HG03025 (cell line): ENCODE measurements at regions not wholly inside any gene's neighbourhood (a gene's known extent, or its start where the extent isn't known, plus 50 kb on each side); places are given as distances from the start of the nearest gene placed in this dataset.

Experiments used
- ATAC-seq: cut with Tn5 transposase; IDR thresholded peaks from one replicate; pipeline ENCODE4 v1.9.1; 2021; ENCODE audit warnings: mild to moderate bottlenecking, moderate library complexity; ENCODE audit not compliant: unreplicated experiment, low FRiP score

- ATAC-seq, result no peak
These were observed 503.8 kb downstream of the INHBA start for GRCh38 chr7:41199136-41199535.

GRCh38 chr7:41198502-41198901, 504.4 kb downstream of the INHBA start:
- ATAC-seq, result no peak

- ATAC-seq, result no peak
These were observed 505.1 kb downstream of the INHBA start for GRCh38 chr7:41197769-41198168.

- ATAC-seq, result no peak
These were observed 509.1 kb downstream of the INHBA start for GRCh38 chr7:41193738-41194282.

DNA sequence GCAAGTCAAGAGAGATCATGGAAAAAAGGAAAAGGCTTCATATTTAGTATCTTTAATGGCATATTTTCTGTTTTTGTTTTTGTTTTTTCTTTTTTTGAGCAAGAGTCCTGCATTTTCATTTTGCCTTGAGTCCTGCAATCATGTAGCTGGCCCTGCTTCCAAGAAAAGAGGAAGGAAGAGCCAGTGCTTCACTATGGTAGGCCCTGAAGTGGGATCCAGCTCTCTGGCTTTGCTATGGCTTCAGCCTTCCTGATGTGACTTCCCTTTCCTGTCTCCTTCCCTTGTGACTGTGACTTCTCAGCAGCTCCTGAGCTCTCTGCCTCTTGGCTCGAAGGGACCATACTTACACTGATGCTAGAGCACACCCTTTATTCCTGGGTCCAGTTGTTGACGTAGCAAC, 512.3 kb downstream of the INHBA start:
- ATAC-seq, result no peak

GRCh38 chr7:41189866-41190265, 513.0 kb downstream of the INHBA start:
- no peak for ATAC-seq

DNA sequence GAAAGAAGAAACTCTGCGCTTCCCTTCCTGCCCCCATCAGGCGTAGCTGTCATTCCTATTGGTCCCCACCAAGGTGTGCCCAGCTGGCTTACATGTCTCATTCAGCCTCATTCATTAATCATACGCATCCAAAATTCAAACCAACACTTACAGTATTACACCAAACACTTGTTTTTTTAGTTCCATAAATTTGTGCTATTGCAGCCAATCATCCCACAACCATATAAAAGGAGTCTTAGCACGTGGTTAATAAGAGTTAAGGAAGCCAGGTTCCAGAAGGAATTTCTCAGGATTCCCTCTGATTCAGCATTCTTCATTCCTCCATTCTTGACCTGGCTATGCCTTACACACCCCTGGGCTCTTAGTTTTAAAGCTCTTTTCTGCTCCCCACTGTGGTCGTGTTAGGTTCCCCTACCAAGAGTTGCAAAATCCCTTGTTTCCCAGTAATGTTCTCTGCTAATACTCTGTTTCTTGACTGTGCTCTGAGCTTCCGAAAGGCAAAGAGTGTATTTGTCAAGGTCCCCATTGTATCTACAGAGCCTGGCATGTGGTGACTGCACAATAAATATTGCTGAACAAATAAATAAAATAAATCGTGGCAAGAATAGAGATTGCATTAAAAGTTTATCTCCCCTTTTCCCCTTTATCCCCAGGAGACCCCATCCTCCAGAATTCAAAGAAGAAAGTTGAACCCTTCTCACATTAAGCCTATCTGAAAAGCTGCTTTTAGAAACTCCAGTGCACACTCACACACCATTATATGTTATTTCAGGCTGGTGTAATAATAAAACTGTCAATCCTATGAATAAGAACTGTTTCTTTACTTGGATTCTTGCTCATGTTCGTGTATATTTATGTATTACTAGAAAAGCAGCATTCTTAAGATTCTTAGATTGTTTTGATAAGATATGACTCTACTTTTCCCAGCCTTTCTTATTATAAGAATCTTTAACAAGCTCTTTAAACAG, 514.4 kb downstream of the INHBA start:
- ATAC-seq, result no peak

DNA sequence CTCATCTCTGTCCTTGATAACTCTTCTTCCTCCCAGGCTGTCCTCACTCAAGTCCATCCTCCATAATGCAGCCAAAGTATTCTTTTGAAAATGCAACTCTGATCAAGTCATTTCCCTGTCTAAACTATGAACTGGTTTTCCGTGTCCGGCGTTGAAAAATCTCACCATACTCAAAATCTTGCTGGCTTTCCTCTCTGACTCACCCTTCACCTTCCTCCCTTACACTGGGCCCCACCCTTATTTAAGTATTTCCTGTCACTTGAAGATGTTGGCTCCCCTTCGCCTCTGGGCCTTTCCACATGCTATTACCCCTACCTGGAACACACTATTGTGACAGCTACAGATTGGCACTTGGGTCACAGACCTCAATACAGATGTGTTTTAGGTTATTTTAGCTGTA, 515.6 kb downstream of the INHBA start:
- ATAC-seq, result no peak

GRCh38 chr7:41185851-41186250, 517.0 kb downstream of the INHBA start:
- no peak for ATAC-seq

DNA sequence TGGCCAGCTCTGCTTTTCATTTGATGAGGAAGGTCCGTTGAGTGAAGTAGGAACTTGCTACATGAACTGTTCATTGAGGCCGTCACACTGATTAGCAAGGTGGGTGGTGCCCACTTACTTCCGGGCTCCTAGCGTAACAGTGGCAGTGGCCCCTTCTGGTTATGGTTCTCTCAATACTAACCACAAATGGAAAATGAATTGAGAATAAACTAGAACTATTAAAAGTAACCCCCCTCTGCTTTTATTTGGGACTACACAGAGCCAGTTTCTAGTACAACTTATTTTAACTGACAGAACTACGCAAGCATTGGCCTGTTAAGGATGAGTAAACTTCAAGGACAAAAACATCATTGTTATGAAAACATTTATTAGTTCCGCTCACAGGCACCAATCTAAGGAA, 519.1 kb downstream of the INHBA start:
- ATAC-seq, result no peak

DNA sequence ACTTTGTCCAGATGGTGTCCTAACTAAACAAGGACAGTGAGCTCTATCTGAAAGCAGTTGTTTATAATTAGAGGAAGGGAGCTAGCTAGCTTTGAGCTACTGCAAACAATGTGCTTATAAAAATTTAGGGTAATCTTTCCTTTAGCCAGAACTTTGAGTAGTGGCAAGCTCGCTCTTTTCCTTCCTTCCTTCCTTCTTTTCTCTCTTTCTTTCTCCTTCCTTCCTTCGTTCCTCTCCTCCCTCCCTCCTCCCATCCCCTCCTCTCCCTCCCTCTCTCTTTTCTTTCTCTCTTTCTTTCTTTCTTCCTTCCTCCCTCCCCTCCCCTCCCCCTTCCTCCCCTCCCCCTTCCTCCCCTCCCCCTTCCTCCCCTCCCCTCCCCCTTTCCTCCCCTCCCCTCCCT, 520.1 kb downstream of the INHBA start:
- ATAC-seq, result no peak

GRCh38 chr7:41175435-41175834, 527.5 kb downstream of the INHBA start:
- ATAC-seq, result no peak

- ATAC-seq, result no peak
These were observed 528.4 kb downstream of the INHBA start for GRCh38 chr7:41174521-41174920.

GRCh38 chr7:41170466-41170865, 532.4 kb downstream of the INHBA start:
- ATAC-seq, result no peak

DNA sequence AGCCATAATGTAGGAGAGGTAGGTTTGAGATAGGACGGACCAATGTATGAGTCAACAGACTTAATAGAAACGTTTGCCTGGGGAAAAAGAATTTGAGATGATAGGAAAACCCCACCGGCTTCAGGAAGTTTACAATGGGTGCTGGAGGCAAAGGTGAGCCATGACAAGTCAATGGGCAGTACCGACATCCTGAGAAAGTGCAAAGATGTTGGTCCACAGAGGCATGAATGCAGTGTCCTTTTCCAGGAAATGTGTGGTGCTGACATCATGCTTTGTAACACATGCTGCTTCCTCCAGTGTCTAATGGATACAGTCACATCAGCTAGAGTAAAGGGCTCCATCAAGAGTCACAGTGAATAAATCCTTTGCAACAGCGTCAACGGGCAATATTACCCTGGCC, 533.6 kb downstream of the INHBA start:
- ATAC-seq, result no peak

- ATAC-seq, result no peak
These were observed 535.1 kb downstream of the INHBA start for GRCh38 chr7:41167836-41168235.

- ATAC-seq, result no peak
These were observed 538.5 kb downstream of the INHBA start for GRCh38 chr7:41164440-41164839.

GRCh38 chr7:41163991-41164390, 538.9 kb downstream of the INHBA start:
- ATAC-seq, result no peak

DNA sequence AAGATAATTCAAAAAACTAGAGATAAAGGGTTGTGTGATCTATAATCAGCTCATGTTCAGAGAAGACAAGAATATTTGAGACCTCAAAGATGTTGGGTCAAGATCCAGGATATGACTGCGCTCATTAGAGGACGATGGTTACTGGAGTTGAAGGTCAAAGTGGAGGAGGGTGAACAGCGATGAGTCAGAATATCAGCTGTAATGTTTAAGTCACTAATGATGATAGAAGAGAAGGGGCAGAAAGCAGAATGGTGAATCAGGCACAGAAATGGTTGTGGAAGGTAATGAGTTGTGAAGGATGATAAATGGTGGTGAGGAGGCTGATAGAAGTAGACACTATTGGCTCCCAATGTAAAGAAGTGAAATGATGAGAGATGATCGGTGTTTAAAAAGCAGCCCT, 540.3 kb downstream of the INHBA start:
- no peak for ATAC-seq

GRCh38 chr7:41161041-41161587, 541.8 kb downstream of the INHBA start:
- ATAC-seq, result no peak

- no peak for ATAC-seq
These were observed 546.6 kb downstream of the INHBA start for GRCh38 chr7:41156268-41156667.

DNA sequence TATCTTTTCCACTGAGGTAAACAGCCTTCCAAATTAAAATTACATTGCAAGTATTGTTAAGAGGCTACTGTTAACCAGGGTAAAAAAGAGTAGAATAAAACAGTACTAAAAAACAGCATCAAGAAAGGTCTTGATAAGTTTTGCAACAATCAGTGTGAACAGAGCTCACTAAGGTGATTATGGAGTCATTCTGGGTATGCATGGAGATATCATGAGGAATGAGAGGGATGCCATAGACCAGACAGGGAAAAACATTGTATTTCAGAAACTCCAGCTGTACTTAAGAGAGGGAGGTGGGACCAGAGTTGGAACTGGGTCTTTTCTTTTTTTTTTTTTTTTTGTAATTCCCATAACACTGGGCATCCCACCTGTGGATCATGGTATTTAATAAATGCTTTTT, 549.6 kb downstream of the INHBA start:
- no peak for ATAC-seq
